C4-2B (cell line): ENCODE measurements at regions not wholly inside any gene's neighbourhood (a gene's known extent, or its start where the extent isn't known, plus 50 kb on each side); places are given as distances from the start of the nearest gene placed in this dataset.

Experiments
- H3K27ac ChIP-seq: fragments of 450-650 bp; 2 replicates; pipeline ENCODE4 v1.5.1; 2017
- ZFX ChIP-seq: fragments of 450-650 bp; IDR thresholded peaks from 2 replicates; pipeline ENCODE4 v1.6.1; 2017
- TF ChIP-seq, protein P1 (sequence below): fragments of 450-650 bp; conservative IDR thresholded peaks from 2 replicates; pipeline ENCODE4 v1.5.1; 2017; ENCODE audit warnings: mild to moderate bottlenecking

DNA sequence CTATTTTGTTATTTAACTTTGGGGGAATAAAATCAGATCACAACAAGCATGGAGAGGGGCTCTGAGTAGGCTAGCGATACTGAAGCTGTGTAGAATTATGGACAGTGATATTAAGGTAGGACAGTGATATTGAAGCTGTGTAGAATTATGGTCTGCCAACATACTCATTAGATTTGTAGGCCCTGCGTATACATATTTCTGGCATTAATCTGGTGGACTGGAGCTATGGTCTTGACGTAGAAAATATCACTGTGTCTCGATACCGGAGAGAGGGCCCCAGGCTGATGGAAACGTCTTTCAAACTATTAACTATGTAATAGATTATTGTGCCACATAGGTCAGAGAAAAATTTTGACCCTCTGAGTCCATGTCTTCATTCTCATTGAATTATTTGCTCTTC, 511.4 kb downstream of the ADCYAP1 start:
- no peak overlapping the region for H3K27ac ChIP-seq
- TF ChIP-seq ZFX: no peak
- TF ChIP-seq, protein P1, sequence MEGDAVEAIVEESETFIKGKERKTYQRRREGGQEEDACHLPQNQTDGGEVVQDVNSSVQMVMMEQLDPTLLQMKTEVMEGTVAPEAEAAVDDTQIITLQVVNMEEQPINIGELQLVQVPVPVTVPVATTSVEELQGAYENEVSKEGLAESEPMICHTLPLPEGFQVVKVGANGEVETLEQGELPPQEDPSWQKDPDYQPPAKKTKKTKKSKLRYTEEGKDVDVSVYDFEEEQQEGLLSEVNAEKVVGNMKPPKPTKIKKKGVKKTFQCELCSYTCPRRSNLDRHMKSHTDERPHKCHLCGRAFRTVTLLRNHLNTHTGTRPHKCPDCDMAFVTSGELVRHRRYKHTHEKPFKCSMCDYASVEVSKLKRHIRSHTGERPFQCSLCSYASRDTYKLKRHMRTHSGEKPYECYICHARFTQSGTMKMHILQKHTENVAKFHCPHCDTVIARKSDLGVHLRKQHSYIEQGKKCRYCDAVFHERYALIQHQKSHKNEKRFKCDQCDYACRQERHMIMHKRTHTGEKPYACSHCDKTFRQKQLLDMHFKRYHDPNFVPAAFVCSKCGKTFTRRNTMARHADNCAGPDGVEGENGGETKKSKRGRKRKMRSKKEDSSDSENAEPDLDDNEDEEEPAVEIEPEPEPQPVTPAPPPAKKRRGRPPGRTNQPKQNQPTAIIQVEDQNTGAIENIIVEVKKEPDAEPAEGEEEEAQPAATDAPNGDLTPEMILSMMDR: no peak

GRCh38 chr18:1421502-1421901, 516.8 kb downstream of the ADCYAP1 start:
- no peak for TF ChIP-seq ZFX
- TF ChIP-seq, protein P1: no peak
- no peak overlapping the region for H3K27ac ChIP-seq

DNA sequence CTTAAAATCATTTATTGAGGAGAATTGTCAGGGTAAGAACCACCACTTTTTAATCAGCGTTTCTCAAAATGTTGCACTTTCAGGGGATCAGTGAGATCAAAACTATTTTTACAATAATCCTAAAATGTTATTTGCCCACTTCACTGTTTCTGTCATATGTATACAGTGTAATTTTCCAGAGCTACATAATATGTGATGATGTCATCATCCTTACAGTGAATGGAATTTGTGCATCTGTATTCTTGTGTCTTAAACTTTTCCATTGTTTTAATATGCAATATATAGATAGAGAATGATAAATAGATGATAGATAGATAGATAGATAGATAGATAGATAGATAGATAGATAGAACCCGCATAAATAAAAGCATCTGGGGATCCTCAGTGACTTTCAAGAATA, 518.0 kb downstream of the ADCYAP1 start:
- no peak overlapping the region for H3K27ac ChIP-seq
- no peak for TF ChIP-seq ZFX
- TF ChIP-seq, protein P1: no peak

- TF ChIP-seq ZFX: no peak
- TF ChIP-seq, protein P1: no peak
- H3K27ac ChIP-seq: no peak overlapping the region
Observed at GRCh38 chr18:1425679-1426078, 521.0 kb downstream of the ADCYAP1 start.

GRCh38 chr18:1435487-1435886, 530.8 kb downstream of the ADCYAP1 start:
- no peak overlapping the region for H3K27ac ChIP-seq
- TF ChIP-seq ZFX: no peak
- TF ChIP-seq, protein P1: no peak

GRCh38 chr18:1436199-1436598, 531.5 kb downstream of the ADCYAP1 start:
- TF ChIP-seq, protein P1: no peak
- TF ChIP-seq ZFX: no peak
- no peak overlapping the region for H3K27ac ChIP-seq

GRCh38 chr18:1438458-1438910, 533.8 kb downstream of the ADCYAP1 start:
- no peak for TF ChIP-seq ZFX
- TF ChIP-seq, protein P1: no peak
- H3K27ac ChIP-seq: no peak overlapping the region
